ENCODE measurements at regions not wholly inside any gene's neighbourhood (a gene's known extent, or its start where the extent isn't known, plus 50 kb on each side); places are given as distances from the start of the nearest gene placed in this dataset.

DNA sequence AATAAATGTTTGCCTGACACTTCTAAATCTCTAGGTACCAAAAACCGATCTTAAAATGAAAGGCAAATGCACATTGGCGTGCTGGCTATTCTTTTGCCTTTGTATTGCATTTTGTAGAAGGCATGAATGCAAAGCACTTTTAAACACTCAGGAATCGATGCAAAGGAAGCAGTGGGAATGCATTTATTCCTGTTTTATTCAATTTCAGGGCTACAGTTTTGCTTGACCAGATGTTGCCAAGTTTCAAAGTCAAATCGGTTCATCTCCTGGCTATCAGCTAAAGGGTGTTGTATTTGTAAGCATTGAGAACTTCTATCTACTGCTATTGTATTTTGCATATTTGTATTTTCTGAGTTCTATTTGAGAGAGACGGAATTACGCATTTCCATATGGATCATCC is 659.8 kb upstream of the SLC35B3 start:
- FAIRE-seq (no peak), DNase-seq (ENCODE audit: low read depth, low spot score) (no peak)
- H3K36me3 ChIP-seq (ENCODE audit: control insufficient read depth in 2 of 2, extremely low read depth in 1 of 2, insufficient read depth in 2 of 2, low read length in 2 of 2) = no peaks in the 10 kb centered on the region
- ChIA-PET POLR2A (no interaction called here), CTCF (no interaction called here)
- H3K9ac ChIP-seq (replicated peaks; ENCODE audit: extremely low read depth, insufficient read depth, low read length) = no peak overlapping the region
- no peaks in the 10 kb centered on the region for H3K9me1 ChIP-seq (replicated peaks; ENCODE audit: control insufficient read depth, extremely low read depth, insufficient read depth, low read length)
- H3K4me2 ChIP-seq (ENCODE audit: insufficient read depth, low read length) = no peak overlapping the region
- H4K20me1 ChIP-seq (replicated peaks; ENCODE audit: control insufficient read depth, extremely low read depth, insufficient read depth, low read length) = no peaks in the 10 kb centered on the region
- intact Hi-C loops (cut with micrococcal nuclease) (no loop called here), dilution Hi-C loops (cut with MboI; ENCODE audit: extremely low pct_ligation_motif_present, low sequenced_read_pairs) (no loop called here)
- no TSS peak for BruUV-seq (replicated peaks)
- TF ChIP-seq FOS (IDR thresholded peaks at IDR 0.05; ENCODE audit: borderline replicate concordance, insufficient read depth, low read length) (no peak), JUN (IDR thresholded peaks at IDR 0.05; ENCODE audit: borderline replicate concordance, insufficient read depth, insufficient read length, low read depth) (no peak), POLR2A (IDR thresholded peaks at IDR 0.05; ENCODE audit: low read depth, low read length) (no peak), GATA2 (IDR thresholded peaks at IDR 0.05; ENCODE audit: insufficient read depth, insufficient read length, low read depth, low read length) (no peak), MYC (IDR thresholded peaks at IDR 0.05; ENCODE audit: low read depth, low read length) (no peak), POLR2AphosphoS5 (IDR thresholded peaks at IDR 0.05; ENCODE audit: insufficient read depth, low read depth, low read length) (no peak), EZH2 (IDR thresholded peaks at IDR 0.05; ENCODE audit: borderline replicate concordance, low read depth, low read length, severe bottlenecking) (no peak)
- TF ChIP-seq, protein P1, sequence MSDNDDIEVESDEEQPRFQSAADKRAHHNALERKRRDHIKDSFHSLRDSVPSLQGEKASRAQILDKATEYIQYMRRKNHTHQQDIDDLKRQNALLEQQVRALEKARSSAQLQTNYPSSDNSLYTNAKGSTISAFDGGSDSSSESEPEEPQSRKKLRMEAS (IDR thresholded peaks at IDR 0.05; ENCODE audit: insufficient read depth, insufficient read length) = no peak
- TF ChIP-seq, protein P2, sequence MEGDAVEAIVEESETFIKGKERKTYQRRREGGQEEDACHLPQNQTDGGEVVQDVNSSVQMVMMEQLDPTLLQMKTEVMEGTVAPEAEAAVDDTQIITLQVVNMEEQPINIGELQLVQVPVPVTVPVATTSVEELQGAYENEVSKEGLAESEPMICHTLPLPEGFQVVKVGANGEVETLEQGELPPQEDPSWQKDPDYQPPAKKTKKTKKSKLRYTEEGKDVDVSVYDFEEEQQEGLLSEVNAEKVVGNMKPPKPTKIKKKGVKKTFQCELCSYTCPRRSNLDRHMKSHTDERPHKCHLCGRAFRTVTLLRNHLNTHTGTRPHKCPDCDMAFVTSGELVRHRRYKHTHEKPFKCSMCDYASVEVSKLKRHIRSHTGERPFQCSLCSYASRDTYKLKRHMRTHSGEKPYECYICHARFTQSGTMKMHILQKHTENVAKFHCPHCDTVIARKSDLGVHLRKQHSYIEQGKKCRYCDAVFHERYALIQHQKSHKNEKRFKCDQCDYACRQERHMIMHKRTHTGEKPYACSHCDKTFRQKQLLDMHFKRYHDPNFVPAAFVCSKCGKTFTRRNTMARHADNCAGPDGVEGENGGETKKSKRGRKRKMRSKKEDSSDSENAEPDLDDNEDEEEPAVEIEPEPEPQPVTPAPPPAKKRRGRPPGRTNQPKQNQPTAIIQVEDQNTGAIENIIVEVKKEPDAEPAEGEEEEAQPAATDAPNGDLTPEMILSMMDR (IDR thresholded peaks at IDR 0.05; ENCODE audit: extremely low read depth in 1 of 2, insufficient read depth in 1 of 2, low read depth in 1 of 2, low read length in 2 of 2) = no peak
- H2AFZ ChIP-seq (ENCODE audit: low read depth, low read length) = no peak overlapping the region
- H3K79me2 ChIP-seq (ENCODE audit: control insufficient read depth, insufficient read depth, low read length) = no peaks in the 10 kb centered on the region
- H3K4me3 ChIP-seq (replicated peaks in 1 of 3; ENCODE audit: insufficient read depth in 1 of 3, low read depth in 1 of 3, low read length in 3 of 3) = no peak overlapping the region
- no peaks in the 10 kb centered on the region for H3K27me3 ChIP-seq (ENCODE audit: control insufficient read depth in 2 of 2, insufficient read depth in 2 of 2, low read length in 2 of 2)
- H3K9me3 ChIP-seq (replicated peaks; ENCODE audit: control insufficient read depth, insufficient read depth, low read length) = peaks cover 2% of the 10 kb centered on the region
- no peak overlapping the region for H3K27ac ChIP-seq (ENCODE audit: insufficient read depth, low read depth, low read length)
- H3K4me1 ChIP-seq (ENCODE audit: control insufficient read depth, extremely low read depth, insufficient read depth, low read length) = no peaks in the 10 kb centered on the region
